CD4-positive, alpha-beta T cell (primary cell): ENCODE measurements at regions not wholly inside any gene's neighbourhood (a gene's known extent, or its start where the extent isn't known, plus 50 kb on each side); places are given as distances from the start of the nearest gene placed in this dataset.

Source experiments
- ATAC-seq: fragments of 200-7000 bp; cut with Tn5 transposase; one replicate; pipeline ENCODE4 v1.10.0; 2022; ENCODE audit warnings: mild to moderate bottlenecking; ENCODE audit not compliant: poor library complexity
- CTCF ChIA-PET: fragments of 350-600 bp; sonication (Branson Sonifier 250); formaldehyde crosslinking; loops from one replicate; lab custom pipeline; 2021; ENCODE audit warnings: antibody characterized with exemption, inconsistent platforms; lab: Charles Lee
- POLR2A ChIA-PET: fragments of 350-600 bp; sonication (Branson Sonifier 250); formaldehyde crosslinking; loops from one replicate; lab custom pipeline; 2021; ENCODE audit warnings: antibody characterized with exemption, inconsistent platforms; lab: Charles Lee
- DNase-seq, 14 experiments: peaks; one replicate each; pipeline ENCODE4 v3.0.0-alpha.2; 2013 to 2020; ENCODE audit warnings: mixed read lengths in 2 of 14
- H3K27ac ChIP-seq, 2 donors: one replicate each; pipeline versions ENCODE4 v1.5.1 to v1.7.0; 2013; ENCODE audit warnings: low read length in 2 of 2, low read depth in 1 of 2, mild to moderate bottlenecking in 1 of 2
- H3K27me3 ChIP-seq, 2 experiments: 1 replicate in 1 of 2; 2 replicates in 1 of 2; pipeline versions ENCODE4 v1.6.1 to v1.7.0; 2013; ENCODE audit warnings: low read length in 2 of 2, control low read depth in 1 of 2, mild to moderate bottlenecking in 1 of 2, moderate library complexity in 1 of 2; ENCODE audit not compliant: insufficient read depth in 2 of 2, control insufficient read depth in 1 of 2
- H3K36me3 ChIP-seq: one replicate; pipeline ENCODE4 v1.6.1; 2013; ENCODE audit warnings: low read length, control low read depth; ENCODE audit not compliant: insufficient read depth
- H3K4me1 ChIP-seq: one replicate; pipeline ENCODE4 v1.6.1; 2013; ENCODE audit warnings: low read length, control low read depth; ENCODE audit not compliant: insufficient read depth
- H3K4me3 ChIP-seq: one replicate; pipeline ENCODE4 v1.5.1; 2013; ENCODE audit warnings: mild to moderate bottlenecking, low read length, moderate library complexity
- H3K9me3 ChIP-seq, 2 experiments: 1 replicate in 1 of 2; 2 replicates in 1 of 2; pipeline versions ENCODE4 v1.6.1 to v1.7.0; 2013; ENCODE audit warnings: low read length in 2 of 2, mild to moderate bottlenecking in 2 of 2, control low read depth in 1 of 2, moderate library complexity in 1 of 2; ENCODE audit not compliant: control insufficient read depth in 1 of 2, insufficient read depth in 1 of 2
- H3K27ac Mint-ChIP-seq: one replicate; pipeline ENCODE4 v1.8.0; 2020; ENCODE audit warnings: mixed read lengths
- H3K27me3 Mint-ChIP-seq: one replicate; pipeline ENCODE4 v1.8.0; 2021; ENCODE audit warnings: mixed read lengths
- H3K36me3 Mint-ChIP-seq: one replicate; pipeline ENCODE4 v1.8.0; 2021; ENCODE audit warnings: low read depth, mixed read lengths
- H3K4me1 Mint-ChIP-seq: one replicate; pipeline ENCODE4 v1.8.0; 2021; ENCODE audit warnings: low read depth, mixed read lengths
- H3K4me3 Mint-ChIP-seq: one replicate; pipeline ENCODE4 v1.8.0; 2020; ENCODE audit warnings: mild to moderate bottlenecking, mixed read lengths
- H3K9me3 Mint-ChIP-seq: one replicate; pipeline ENCODE4 v1.8.0; 2020; ENCODE audit warnings: mixed read lengths
- intact Hi-C, 2 experiments: fragments of 100-400 bp; cut with DNase I in 1 of 2; cut with micrococcal nuclease in 1 of 2; formaldehyde crosslinking; loops; one replicate each; pipeline versions ENCODE4 v1.15.1 to v1.9.0; 2023 to 2025; cut with DNase I, micrococcal nuclease
- TF ChIP-seq, protein P1 (sequence below): fragments of 200-600 bp; IDR thresholded peaks from one replicate; pipeline ENCODE4 v1.8.0; 2022; ENCODE audit warnings: antibody characterized with exemption, mild to moderate bottlenecking

GRCh38 chr1:30188999-30189398, 534.4 kb downstream of the MATN1 start:
- Mint-ChIP-seq H3K9me3 (no peaks in the 10 kb centered on the region), H3K4me1 (no peaks in the 10 kb centered on the region), H3K27me3 (peaks cover 20% of the 10 kb centered on the region), H3K36me3 (no peaks in the 10 kb centered on the region), H3K4me3 (no peak overlapping the region), H3K27ac (no peak overlapping the region)
- ATAC-seq = no peak
- Histone ChIP-seq H3K27me3 (peaks cover 4 to 8% of the 10 kb centered on the region in 2 experiments), H3K4me3 (no peak overlapping the region), H3K9me3 (peaks cover 0 to 6% of the 10 kb centered on the region in 2 experiments), H3K4me1 (peaks cover 57% of the 10 kb centered on the region), H3K27ac (no peak overlapping the region), H3K36me3 (no peaks in the 10 kb centered on the region)
- intact Hi-C loops = no loop called here
- no peak for DNase-seq
- ChIA-PET POLR2A (no interaction called here), CTCF (no interaction called here)
- TF ChIP-seq, protein P1, sequence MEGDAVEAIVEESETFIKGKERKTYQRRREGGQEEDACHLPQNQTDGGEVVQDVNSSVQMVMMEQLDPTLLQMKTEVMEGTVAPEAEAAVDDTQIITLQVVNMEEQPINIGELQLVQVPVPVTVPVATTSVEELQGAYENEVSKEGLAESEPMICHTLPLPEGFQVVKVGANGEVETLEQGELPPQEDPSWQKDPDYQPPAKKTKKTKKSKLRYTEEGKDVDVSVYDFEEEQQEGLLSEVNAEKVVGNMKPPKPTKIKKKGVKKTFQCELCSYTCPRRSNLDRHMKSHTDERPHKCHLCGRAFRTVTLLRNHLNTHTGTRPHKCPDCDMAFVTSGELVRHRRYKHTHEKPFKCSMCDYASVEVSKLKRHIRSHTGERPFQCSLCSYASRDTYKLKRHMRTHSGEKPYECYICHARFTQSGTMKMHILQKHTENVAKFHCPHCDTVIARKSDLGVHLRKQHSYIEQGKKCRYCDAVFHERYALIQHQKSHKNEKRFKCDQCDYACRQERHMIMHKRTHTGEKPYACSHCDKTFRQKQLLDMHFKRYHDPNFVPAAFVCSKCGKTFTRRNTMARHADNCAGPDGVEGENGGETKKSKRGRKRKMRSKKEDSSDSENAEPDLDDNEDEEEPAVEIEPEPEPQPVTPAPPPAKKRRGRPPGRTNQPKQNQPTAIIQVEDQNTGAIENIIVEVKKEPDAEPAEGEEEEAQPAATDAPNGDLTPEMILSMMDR = no peak

GRCh38 chr1:30188329-30188728, 535.1 kb downstream of the MATN1 start:
- DNase-seq = no peak
- peaks cover 57% of the 10 kb centered on the region for H3K4me1 ChIP-seq
- intact Hi-C loops = no loop called here

GRCh38 chr1:30187413-30188023, 535.9 kb downstream of the MATN1 start:
- Mint-ChIP-seq H3K9me3 (no peaks in the 10 kb centered on the region), H3K27ac (no peak overlapping the region), H3K4me3 (no peak overlapping the region), H3K4me1 (no peaks in the 10 kb centered on the region), H3K27me3 (peaks cover 15% of the 10 kb centered on the region), H3K36me3 (no peaks in the 10 kb centered on the region)
- Histone ChIP-seq H3K36me3 (no peaks in the 10 kb centered on the region), H3K27ac (no peak overlapping the region), H3K4me1 (peaks cover 50% of the 10 kb centered on the region), H3K27me3 (peaks cover 6 to 8% of the 10 kb centered on the region in 2 experiments), H3K4me3 (no peak overlapping the region), H3K9me3 (no peaks in the 10 kb centered on the region)
- no peak for ATAC-seq
- DNase-seq = no peak
- intact Hi-C loops = no loop called here
- TF ChIP-seq, protein P1 = no peak
- ChIA-PET POLR2A (no interaction called here), CTCF (no interaction called here)

More at GRCh38 chr1:30188329-30188728, 535.1 kb downstream of the MATN1 start:
- Mint-ChIP-seq H3K4me3 (no peak overlapping the region), H3K36me3 (no peaks in the 10 kb centered on the region), H3K27me3 (peaks cover 15% of the 10 kb centered on the region), H3K9me3 (no peaks in the 10 kb centered on the region), H3K27ac (no peak overlapping the region), H3K4me1 (no peaks in the 10 kb centered on the region)
- Histone ChIP-seq H3K36me3 (no peaks in the 10 kb centered on the region), H3K9me3 (peaks cover 0 to 6% of the 10 kb centered on the region in 2 experiments), H3K4me3 (no peak overlapping the region), H3K27me3 (peaks cover 6 to 8% of the 10 kb centered on the region in 2 experiments), H3K27ac (no peak overlapping the region)
- ChIA-PET POLR2A (no interaction called here), CTCF (no interaction called here)
- TF ChIP-seq, protein P1 = no peak
- ATAC-seq = no peak
